ENCODE measurements at regions not wholly inside any gene's neighbourhood (a gene's known extent, or its start where the extent isn't known, plus 50 kb on each side); places are given as distances from the start of the nearest gene placed in this dataset.

- DNase-seq (peak; percentile 8), ATAC-seq (peak; percentile 56)
- TF ChIP-seq, protein P1, sequence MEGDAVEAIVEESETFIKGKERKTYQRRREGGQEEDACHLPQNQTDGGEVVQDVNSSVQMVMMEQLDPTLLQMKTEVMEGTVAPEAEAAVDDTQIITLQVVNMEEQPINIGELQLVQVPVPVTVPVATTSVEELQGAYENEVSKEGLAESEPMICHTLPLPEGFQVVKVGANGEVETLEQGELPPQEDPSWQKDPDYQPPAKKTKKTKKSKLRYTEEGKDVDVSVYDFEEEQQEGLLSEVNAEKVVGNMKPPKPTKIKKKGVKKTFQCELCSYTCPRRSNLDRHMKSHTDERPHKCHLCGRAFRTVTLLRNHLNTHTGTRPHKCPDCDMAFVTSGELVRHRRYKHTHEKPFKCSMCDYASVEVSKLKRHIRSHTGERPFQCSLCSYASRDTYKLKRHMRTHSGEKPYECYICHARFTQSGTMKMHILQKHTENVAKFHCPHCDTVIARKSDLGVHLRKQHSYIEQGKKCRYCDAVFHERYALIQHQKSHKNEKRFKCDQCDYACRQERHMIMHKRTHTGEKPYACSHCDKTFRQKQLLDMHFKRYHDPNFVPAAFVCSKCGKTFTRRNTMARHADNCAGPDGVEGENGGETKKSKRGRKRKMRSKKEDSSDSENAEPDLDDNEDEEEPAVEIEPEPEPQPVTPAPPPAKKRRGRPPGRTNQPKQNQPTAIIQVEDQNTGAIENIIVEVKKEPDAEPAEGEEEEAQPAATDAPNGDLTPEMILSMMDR (IDR thresholded peaks at IDR 0.05), result no peak
- Mint-ChIP-seq H3K36me3 (ENCODE audit: low read depth) (no peaks in the 10 kb centered on the region), H3K27me3 (no peaks in the 10 kb centered on the region), H3K4me1 (ENCODE audit: low read depth) (peaks cover 3% of the 10 kb centered on the region), H3K4me3 (no peak overlapping the region), H3K9me3 (no peaks in the 10 kb centered on the region), H3K27ac (no peak overlapping the region)
- intact Hi-C loops (cut with micrococcal nuclease), result no loop called here
- ChIA-PET POLR2A (interaction anchor here (0.8 kb wide), 1 partner anchor 38 kb away, joined by 3 read pairs; no protein-coding TSS in a partner anchor), CTCF (no interaction called here)
These were observed 54.8 kb downstream of the RTP5 start for GRCh38 chr2:241924069-241924908.

DNA sequence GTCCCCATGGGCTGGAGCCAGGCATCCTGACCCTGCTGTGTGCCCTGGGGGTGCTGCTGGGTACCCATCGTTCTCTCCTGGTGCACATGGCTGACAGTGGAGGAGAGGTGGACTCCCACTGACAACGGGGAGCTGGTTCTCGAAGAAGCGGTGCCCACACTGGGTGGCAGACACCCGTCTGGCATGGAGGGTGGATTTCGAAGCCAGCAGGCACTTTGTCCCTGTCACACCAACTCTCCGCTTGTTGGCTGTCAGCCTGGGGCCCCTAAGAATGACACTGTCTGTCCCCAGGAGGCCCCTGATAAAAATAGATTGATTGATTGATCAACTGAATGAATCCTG, 55.4 kb downstream of the RTP5 start:
- TF ChIP-seq, protein P1 (IDR thresholded peaks at IDR 0.05), result no peak
- ATAC-seq, result no peak
- no peak overlapping the region for H3K4me3 Mint-ChIP-seq
- no peak for DNase-seq
- H3K4me1 Mint-ChIP-seq (ENCODE audit: low read depth), result peaks cover 3% of the 10 kb centered on the region
- CTCF ChIA-PET, result no interaction called here
- H3K27me3 Mint-ChIP-seq, result no peaks in the 10 kb centered on the region
- H3K9me3 Mint-ChIP-seq, result no peaks in the 10 kb centered on the region
- no peak overlapping the region for H3K27ac Mint-ChIP-seq
- intact Hi-C loops (cut with micrococcal nuclease), result no loop called here
- POLR2A ChIA-PET, result interaction anchor here (0.8 kb wide), 1 partner anchor 39 kb away, joined by 3 read pairs; no protein-coding TSS in a partner anchor
- H3K36me3 Mint-ChIP-seq (ENCODE audit: low read depth), result no peaks in the 10 kb centered on the region

- POLR2A ChIA-PET, result no interaction called here
- ATAC-seq, result no peak
These were observed 55.7 kb downstream of the RTP5 start for GRCh38 chr2:241925277-241925676.

DNA sequence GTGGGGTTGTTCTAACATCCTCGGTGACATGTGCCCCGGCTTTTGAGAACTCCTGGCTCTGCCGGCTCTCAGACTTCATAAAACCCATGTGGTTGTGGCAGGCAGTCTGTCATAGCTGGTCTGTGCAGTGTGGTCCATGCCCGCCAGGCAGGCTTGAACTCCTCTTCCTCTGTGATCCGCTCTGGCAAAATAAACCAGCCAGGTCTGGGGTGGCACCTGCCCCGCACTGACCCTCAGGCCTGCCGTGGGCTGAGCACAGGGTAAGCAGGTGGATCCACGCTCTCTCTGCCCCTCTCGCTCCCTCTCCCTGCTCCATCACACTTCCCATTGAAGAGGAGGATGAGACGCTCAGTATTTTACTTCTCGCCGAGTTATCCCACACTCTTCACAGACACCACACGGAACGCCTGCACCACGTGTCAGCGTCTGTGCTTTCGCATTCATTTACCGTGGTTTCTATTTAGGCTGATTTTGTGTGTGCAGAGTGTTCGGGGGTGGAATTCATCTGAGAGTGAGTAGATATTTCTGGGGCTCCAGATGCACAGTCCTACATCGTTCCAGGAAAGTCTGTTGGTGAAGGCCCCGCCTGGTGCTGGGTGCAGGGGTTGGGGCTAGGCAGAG, 56.4 kb downstream of the RTP5 start:
- ChIA-PET POLR2A (no interaction called here), CTCF (no interaction called here)
- Mint-ChIP-seq H3K27me3 (no peaks in the 10 kb centered on the region), H3K4me1 (ENCODE audit: low read depth) (peaks cover 3% of the 10 kb centered on the region), H3K4me3 (no peak overlapping the region), H3K36me3 (ENCODE audit: low read depth) (no peaks in the 10 kb centered on the region), H3K9me3 (no peaks in the 10 kb centered on the region), H3K27ac (no peak overlapping the region)
- intact Hi-C loops (cut with micrococcal nuclease), result no loop called here
- TF ChIP-seq, protein P1 (IDR thresholded peaks at IDR 0.05), result no peak
- no peak for ATAC-seq
- no peak for DNase-seq

More at GRCh38 chr2:241925277-241925676, 55.7 kb downstream of the RTP5 start:
- Mint-ChIP-seq H3K4me1 (ENCODE audit: low read depth) (peaks cover 3% of the 10 kb centered on the region), H3K36me3 (ENCODE audit: low read depth) (no peaks in the 10 kb centered on the region), H3K9me3 (no peaks in the 10 kb centered on the region), H3K27ac (no peak overlapping the region), H3K27me3 (no peaks in the 10 kb centered on the region), H3K4me3 (no peak overlapping the region)
- TF ChIP-seq, protein P1 (IDR thresholded peaks at IDR 0.05), result no peak
- intact Hi-C loops (cut with micrococcal nuclease), result no loop called here
- CTCF ChIA-PET, result no interaction called here
- DNase-seq, result no peak

All from activated CD8-positive, alpha-beta T cell treated with anti-CD3 and anti-CD28 coated beads for 36 hours (primary cell).